WERI-Rb-1 (cell line): ENCODE measurements at regions not wholly inside any gene's neighbourhood (a gene's known extent, or its start where the extent isn't known, plus 50 kb on each side); places are given as distances from the start of the nearest gene placed in this dataset.

Experiments
- DNase-seq: peaks from one replicate; pipeline ENCODE4 v3.0.0-alpha.2; 2020
- H3K27ac ChIP-seq: fragments of 250-450 bp; sonication (Bioruptor Pico); 2 replicates; pipeline ENCODE4 v1.5.1; 2020; ENCODE audit warnings: mild to moderate bottlenecking, moderate library complexity
- H3K27me3 ChIP-seq: fragments of 250-450 bp; sonication (Bioruptor Pico); 2 replicates; pipeline ENCODE4 v1.5.1; 2021; ENCODE audit warnings: mild to moderate bottlenecking, low read depth, moderate library complexity; ENCODE audit not compliant: insufficient read depth, severe bottlenecking
- H3K36me3 ChIP-seq: fragments of 250-450 bp; sonication (Bioruptor Pico); 2 replicates; pipeline ENCODE4 v1.5.1; 2020; ENCODE audit warnings: mild to moderate bottlenecking, moderate library complexity
- H3K4me3 ChIP-seq: 2 replicates; pipeline ENCODE4 v1.5.1; 2011; ENCODE audit warnings: low read depth, mild to moderate bottlenecking, control low read depth, low read length
- H3K9me3 ChIP-seq: fragments of 250-450 bp; sonication (Bioruptor Pico); 2 replicates; pipeline ENCODE4 v1.5.1; 2021; ENCODE audit warnings: mild to moderate bottlenecking, moderate library complexity; ENCODE audit not compliant: severe bottlenecking
- TF ChIP-seq, protein P1 (sequence below): IDR thresholded peaks from 2 replicates; pipeline ENCODE4 v1.5.1; 2011; ENCODE audit warnings: low read depth, mild to moderate bottlenecking, control low read depth, inconsistent platforms, low read length

DNA sequence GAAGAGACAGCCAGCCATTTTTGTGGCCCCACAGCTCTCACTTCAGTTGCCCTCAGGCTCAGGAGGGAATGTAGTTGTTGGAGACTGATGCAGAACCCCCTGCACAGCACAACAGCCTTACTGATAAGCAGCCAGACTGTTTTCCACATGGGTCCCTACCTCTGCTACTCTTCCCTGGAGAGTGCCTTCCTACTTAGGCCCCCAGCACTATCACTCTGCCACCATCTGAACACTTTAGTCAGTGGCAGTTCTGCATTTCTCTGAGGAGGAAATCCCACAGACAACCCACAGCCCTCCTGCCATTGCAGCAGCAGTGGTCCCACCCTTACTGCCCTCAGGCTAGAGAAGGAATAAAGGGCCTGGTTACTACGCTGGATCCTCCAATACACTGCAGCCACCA, 61.8 kb upstream of the PTPRD start:
- Histone ChIP-seq H3K36me3 (no peaks in the 10 kb centered on the region), H3K4me3 (no peak overlapping the region), H3K27ac (no peak overlapping the region), H3K27me3 (no peaks in the 10 kb centered on the region), H3K9me3 (no peaks in the 10 kb centered on the region)
- no peak for DNase-seq
- TF ChIP-seq, protein P1, sequence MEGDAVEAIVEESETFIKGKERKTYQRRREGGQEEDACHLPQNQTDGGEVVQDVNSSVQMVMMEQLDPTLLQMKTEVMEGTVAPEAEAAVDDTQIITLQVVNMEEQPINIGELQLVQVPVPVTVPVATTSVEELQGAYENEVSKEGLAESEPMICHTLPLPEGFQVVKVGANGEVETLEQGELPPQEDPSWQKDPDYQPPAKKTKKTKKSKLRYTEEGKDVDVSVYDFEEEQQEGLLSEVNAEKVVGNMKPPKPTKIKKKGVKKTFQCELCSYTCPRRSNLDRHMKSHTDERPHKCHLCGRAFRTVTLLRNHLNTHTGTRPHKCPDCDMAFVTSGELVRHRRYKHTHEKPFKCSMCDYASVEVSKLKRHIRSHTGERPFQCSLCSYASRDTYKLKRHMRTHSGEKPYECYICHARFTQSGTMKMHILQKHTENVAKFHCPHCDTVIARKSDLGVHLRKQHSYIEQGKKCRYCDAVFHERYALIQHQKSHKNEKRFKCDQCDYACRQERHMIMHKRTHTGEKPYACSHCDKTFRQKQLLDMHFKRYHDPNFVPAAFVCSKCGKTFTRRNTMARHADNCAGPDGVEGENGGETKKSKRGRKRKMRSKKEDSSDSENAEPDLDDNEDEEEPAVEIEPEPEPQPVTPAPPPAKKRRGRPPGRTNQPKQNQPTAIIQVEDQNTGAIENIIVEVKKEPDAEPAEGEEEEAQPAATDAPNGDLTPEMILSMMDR = no peak

DNA sequence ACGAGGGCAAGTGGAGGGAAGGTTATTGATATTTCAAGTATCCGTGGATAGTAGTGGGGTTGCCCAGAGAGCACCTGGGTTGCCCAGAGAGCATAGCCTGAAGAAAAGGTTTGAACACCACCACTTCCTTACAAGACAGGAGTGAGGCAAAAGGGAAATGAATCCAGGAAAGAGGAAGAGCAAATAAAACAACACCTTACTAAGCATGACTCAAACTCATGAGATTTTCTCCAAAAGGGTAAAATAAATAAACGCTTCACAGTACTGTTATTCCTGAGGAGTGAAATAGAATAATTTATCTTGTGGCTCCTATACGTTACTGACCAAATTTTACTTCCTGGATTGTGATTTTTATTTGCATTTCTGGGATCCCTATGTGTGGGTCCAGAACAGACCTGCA, 65.2 kb upstream of the PTPRD start:
- no peaks in the 10 kb centered on the region for H3K9me3 ChIP-seq
- no peak overlapping the region for H3K4me3 ChIP-seq
- no peak overlapping the region for H3K27ac ChIP-seq
- no peaks in the 10 kb centered on the region for H3K36me3 ChIP-seq
- no peaks in the 10 kb centered on the region for H3K27me3 ChIP-seq
- DNase-seq = no peak
- TF ChIP-seq, protein P1 = no peak

DNA sequence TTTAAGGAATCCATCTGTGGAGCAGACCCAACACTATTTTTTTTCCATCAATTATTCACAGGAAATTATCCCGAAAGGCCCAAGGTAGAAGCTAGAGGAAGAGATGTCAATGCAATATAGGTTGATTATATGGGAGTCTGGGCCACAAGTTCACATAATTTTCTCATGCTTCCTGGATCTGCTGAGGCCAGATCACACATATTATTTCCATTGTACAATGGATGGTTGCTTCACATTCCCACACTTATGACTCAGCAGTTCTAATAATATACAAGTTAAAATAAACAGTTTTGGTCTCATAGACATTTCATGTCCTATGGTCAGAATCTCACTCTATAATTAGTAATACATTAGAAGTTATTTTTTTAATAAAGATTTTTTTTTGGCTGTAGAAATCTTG, 66.0 kb upstream of the PTPRD start:
- Histone ChIP-seq H3K27ac (no peak overlapping the region), H3K4me3 (no peak overlapping the region), H3K36me3 (no peaks in the 10 kb centered on the region), H3K9me3 (no peaks in the 10 kb centered on the region), H3K27me3 (no peaks in the 10 kb centered on the region)
- TF ChIP-seq, protein P1 = no peak
- no peak for DNase-seq

DNA sequence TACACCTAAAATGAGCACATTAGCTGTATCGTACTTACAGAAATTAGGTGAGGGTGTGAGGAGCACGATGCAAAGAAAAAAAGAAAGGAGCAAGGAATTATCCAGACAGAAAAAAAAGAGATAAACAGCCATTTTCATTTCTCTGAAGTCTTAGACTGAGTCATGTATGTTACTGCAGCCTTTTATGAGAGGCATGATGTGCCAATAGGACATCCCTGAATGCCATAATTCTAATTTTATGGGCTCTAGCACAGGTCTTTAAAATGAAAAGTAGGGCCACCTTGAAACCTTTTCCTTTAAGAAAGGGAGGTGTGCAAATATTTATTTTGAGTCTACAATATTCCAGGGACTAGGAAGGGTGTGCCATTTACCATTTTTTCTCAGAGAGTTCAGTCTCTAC, 74.1 kb upstream of the PTPRD start:
- Histone ChIP-seq H3K36me3 (no peaks in the 10 kb centered on the region), H3K9me3 (no peaks in the 10 kb centered on the region), H3K27ac (no peak overlapping the region), H3K27me3 (no peaks in the 10 kb centered on the region), H3K4me3 (no peak overlapping the region)
- TF ChIP-seq, protein P1 = no peak
- DNase-seq = no peak

DNA sequence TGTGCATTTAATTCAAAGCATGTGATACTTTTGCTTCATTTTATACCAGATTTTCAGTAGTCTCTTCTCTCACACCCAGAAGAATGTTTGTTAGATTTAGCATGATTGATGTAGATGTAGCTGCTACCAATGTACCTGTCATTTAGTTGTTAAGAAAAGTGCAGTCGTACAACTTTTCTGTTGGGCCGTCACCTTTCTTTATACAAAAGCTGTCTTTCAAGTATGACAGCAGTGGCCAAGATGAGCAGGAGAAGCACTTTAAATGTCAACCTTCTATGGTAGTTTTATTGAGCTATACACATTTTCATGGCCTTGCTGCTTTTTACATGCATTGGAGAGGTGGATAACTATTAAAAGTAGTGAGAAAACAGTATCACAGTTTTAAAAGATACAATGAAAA, 77.7 kb upstream of the PTPRD start:
- no peak overlapping the region for H3K4me3 ChIP-seq
- H3K27me3 ChIP-seq = no peaks in the 10 kb centered on the region
- DNase-seq = no peak
- H3K9me3 ChIP-seq = no peaks in the 10 kb centered on the region
- no peaks in the 10 kb centered on the region for H3K36me3 ChIP-seq
- no peak overlapping the region for H3K27ac ChIP-seq
- TF ChIP-seq, protein P1 = no peak

DNA sequence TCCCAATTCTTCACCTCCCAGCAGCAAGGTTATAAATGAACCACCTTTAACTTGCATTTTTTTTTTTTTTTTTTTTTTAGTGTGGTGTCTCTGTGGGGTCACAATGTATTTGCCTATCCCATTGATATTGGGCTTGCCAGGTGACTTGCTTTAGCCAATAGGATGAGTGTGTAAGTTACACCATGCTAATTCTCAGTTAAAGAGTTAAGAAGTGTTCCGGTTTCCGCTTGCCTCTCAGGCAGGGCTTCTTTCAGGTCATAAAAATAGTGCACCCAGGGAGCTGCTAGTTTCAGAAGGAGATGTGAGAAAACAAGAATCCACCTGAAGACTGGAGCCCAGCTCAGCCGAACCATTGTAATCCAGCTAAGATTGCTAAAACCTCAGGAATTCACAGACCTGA, 84.2 kb upstream of the PTPRD start:
- TF ChIP-seq, protein P1 = no peak
- DNase-seq = no peak
- H3K27ac ChIP-seq = no peak overlapping the region
- H3K9me3 ChIP-seq = no peaks in the 10 kb centered on the region
- no peaks in the 10 kb centered on the region for H3K36me3 ChIP-seq
- H3K4me3 ChIP-seq = no peak overlapping the region
- no peaks in the 10 kb centered on the region for H3K27me3 ChIP-seq
